ENCODE measurements at regions not wholly inside any gene's neighbourhood (a gene's known extent, or its start where the extent isn't known, plus 50 kb on each side); places are given as distances from the start of the nearest gene placed in this dataset.

DNA sequence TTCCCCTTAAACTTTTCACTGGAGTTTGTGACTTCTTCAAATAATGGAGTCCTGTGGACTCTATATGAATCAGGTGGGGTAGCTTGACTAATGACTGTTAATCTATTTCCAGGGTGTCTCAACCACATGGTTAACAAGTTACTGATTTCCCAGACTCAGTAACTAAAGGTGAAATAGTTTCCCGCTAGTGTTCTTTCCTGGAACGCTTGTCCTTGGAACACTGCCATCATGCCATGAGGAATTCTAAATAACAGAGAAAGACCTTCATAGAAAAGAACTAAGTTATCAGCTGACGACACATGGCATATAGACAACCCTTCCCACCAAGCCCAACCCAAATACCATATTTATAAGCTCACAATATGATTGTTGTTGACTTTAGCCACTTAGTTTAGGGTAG is 1027.9 kb upstream of the FAM98A start:
- Histone ChIP-seq H3K4me1 (ENCODE audit: insufficient read depth, low read length, poor library complexity, severe bottlenecking) (no peaks in the 10 kb centered on the region), H3K9me3 (ENCODE audit: insufficient read depth, low read depth, low read length) (no peaks in the 10 kb centered on the region; the same call in 1 of the 2 replicates), H3K9ac (ENCODE audit: low read depth, low read length, poor library complexity, severe bottlenecking) (no peak overlapping the region), H3K4me3 (ENCODE audit: low read length, poor library complexity, severe bottlenecking) (no peak overlapping the region), H3K9me2 (replicated peaks; ENCODE audit: low read depth, low read length) (no peaks in the 10 kb centered on the region), H2AFZ (ENCODE audit: low read length) (no peak overlapping the region), H3K79me2 (ENCODE audit: insufficient read depth, low read length) (no peaks in the 10 kb centered on the region), H4K20me1 (ENCODE audit: insufficient read depth, low read length, poor library complexity, severe bottlenecking) (no peaks in the 10 kb centered on the region), H3K4me2 (ENCODE audit: low read depth, low read length, poor library complexity, severe bottlenecking) (no peak overlapping the region), H3K36me3 (ENCODE audit: insufficient read depth, low read length) (no peaks in the 10 kb centered on the region), H3F3A (ENCODE audit: low read depth) (no peaks in the 10 kb centered on the region), H3K27me3 (ENCODE audit: insufficient read depth, low read length, poor library complexity, severe bottlenecking) (no peaks in the 10 kb centered on the region)
- TF ChIP-seq CTCF (conservative IDR thresholded peaks at IDR 0.05; ENCODE audit: low read length) (no peak), EZH2phosphoT487 (IDR thresholded peaks at IDR 0.05; ENCODE audit: borderline replicate concordance) (no peak)

DNA sequence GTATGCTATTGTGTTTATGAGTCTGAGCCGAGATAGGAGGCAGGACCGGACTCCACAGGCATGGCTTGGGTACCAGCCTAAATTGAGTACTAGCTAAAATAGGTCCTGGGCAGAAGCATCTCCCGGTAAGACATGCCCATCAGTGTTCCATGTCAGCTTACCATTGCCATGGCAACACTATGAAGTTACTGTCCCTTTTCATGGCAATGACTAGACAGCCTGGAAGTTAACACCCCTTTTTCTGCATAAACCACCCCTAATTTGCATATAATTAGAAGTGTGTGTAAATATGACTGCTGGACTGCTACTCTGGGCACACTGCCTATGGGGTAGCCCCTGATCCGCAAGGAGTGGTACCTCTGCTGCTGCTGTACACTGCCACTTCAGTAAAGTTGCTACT is 1005.1 kb upstream of the FAM98A start:
- H4K20me1 ChIP-seq (ENCODE audit: insufficient read depth, low read length, poor library complexity, severe bottlenecking): no peaks in the 10 kb centered on the region
- no peak overlapping the region for H3K9ac ChIP-seq (ENCODE audit: low read depth, low read length, poor library complexity, severe bottlenecking)
- H3F3A ChIP-seq (ENCODE audit: low read depth): no peaks in the 10 kb centered on the region
- H3K27me3 ChIP-seq (ENCODE audit: insufficient read depth, low read length, poor library complexity, severe bottlenecking): no peaks in the 10 kb centered on the region
- no peaks in the 10 kb centered on the region for H3K36me3 ChIP-seq (ENCODE audit: insufficient read depth, low read length)
- H3K9me3 ChIP-seq (ENCODE audit: insufficient read depth, low read depth, low read length): no peaks in the 10 kb centered on the region
- no peak overlapping the region for H3K4me3 ChIP-seq (ENCODE audit: low read length, poor library complexity, severe bottlenecking)
- TF ChIP-seq EZH2phosphoT487 (IDR thresholded peaks at IDR 0.05; ENCODE audit: borderline replicate concordance): no peak
- TF ChIP-seq CTCF (conservative IDR thresholded peaks at IDR 0.05; ENCODE audit: low read length): no peak
- no peaks in the 10 kb centered on the region for H3K79me2 ChIP-seq (ENCODE audit: insufficient read depth, low read length)
- H3K9me2 ChIP-seq (replicated peaks; ENCODE audit: low read depth, low read length): no peaks in the 10 kb centered on the region
- H3K4me2 ChIP-seq (ENCODE audit: low read depth, low read length, poor library complexity, severe bottlenecking): no peak overlapping the region
- H3K4me1 ChIP-seq (ENCODE audit: insufficient read depth, low read length, poor library complexity, severe bottlenecking): no peaks in the 10 kb centered on the region
- no peak overlapping the region for H2AFZ ChIP-seq (ENCODE audit: low read length)

GRCh38 chr2:34602262-34602661 is 1003.2 kb upstream of the FAM98A start:
- TF ChIP-seq EZH2phosphoT487 (IDR thresholded peaks at IDR 0.05; ENCODE audit: borderline replicate concordance): no peak
- no peaks in the 10 kb centered on the region for H3K9me3 ChIP-seq (ENCODE audit: insufficient read depth, low read depth, low read length)
- no peaks in the 10 kb centered on the region for H3K79me2 ChIP-seq (ENCODE audit: insufficient read depth, low read length)
- no peak overlapping the region for H3K9ac ChIP-seq (ENCODE audit: low read depth, low read length, poor library complexity, severe bottlenecking)
- H3K4me3 ChIP-seq (ENCODE audit: low read length, poor library complexity, severe bottlenecking): no peak overlapping the region
- H3K4me2 ChIP-seq (ENCODE audit: low read depth, low read length, poor library complexity, severe bottlenecking): no peak overlapping the region
- H3K4me1 ChIP-seq (ENCODE audit: insufficient read depth, low read length, poor library complexity, severe bottlenecking): no peaks in the 10 kb centered on the region
- H3F3A ChIP-seq (ENCODE audit: low read depth): no peaks in the 10 kb centered on the region
- H3K9me2 ChIP-seq (replicated peaks; ENCODE audit: low read depth, low read length): no peaks in the 10 kb centered on the region
- H4K20me1 ChIP-seq (ENCODE audit: insufficient read depth, low read length, poor library complexity, severe bottlenecking): no peaks in the 10 kb centered on the region
- H2AFZ ChIP-seq (ENCODE audit: low read length): no peak overlapping the region
- no peaks in the 10 kb centered on the region for H3K27me3 ChIP-seq (ENCODE audit: insufficient read depth, low read length, poor library complexity, severe bottlenecking)
- H3K36me3 ChIP-seq (ENCODE audit: insufficient read depth, low read length): no peaks in the 10 kb centered on the region

- Histone ChIP-seq H3K4me1 (ENCODE audit: insufficient read depth, low read length, poor library complexity, severe bottlenecking) (no peaks in the 10 kb centered on the region), H4K20me1 (ENCODE audit: insufficient read depth, low read length, poor library complexity, severe bottlenecking) (no peaks in the 10 kb centered on the region), H3K36me3 (ENCODE audit: insufficient read depth, low read length) (no peaks in the 10 kb centered on the region), H3K9ac (ENCODE audit: low read depth, low read length, poor library complexity, severe bottlenecking) (no peak overlapping the region), H3K79me2 (ENCODE audit: insufficient read depth, low read length) (no peaks in the 10 kb centered on the region), H3K27me3 (ENCODE audit: insufficient read depth, low read length, poor library complexity, severe bottlenecking) (no peaks in the 10 kb centered on the region), H3F3A (ENCODE audit: low read depth) (no peaks in the 10 kb centered on the region), H3K9me2 (replicated peaks; ENCODE audit: low read depth, low read length) (no peaks in the 10 kb centered on the region), H3K4me3 (ENCODE audit: low read length, poor library complexity, severe bottlenecking) (no peak overlapping the region), H3K9me3 (ENCODE audit: insufficient read depth, low read depth, low read length) (no peaks in the 10 kb centered on the region), H2AFZ (ENCODE audit: low read length) (no peak overlapping the region), H3K4me2 (ENCODE audit: low read depth, low read length, poor library complexity, severe bottlenecking) (no peak overlapping the region)
- TF ChIP-seq EZH2phosphoT487 (IDR thresholded peaks at IDR 0.05; ENCODE audit: borderline replicate concordance) (no peak), CTCF (conservative IDR thresholded peaks at IDR 0.05; ENCODE audit: low read length) (no peak)
Observed at GRCh38 chr2:34601561-34601960, 1002.5 kb upstream of the FAM98A start.
